Osteocyte (in vitro differentiated cells): ENCODE measurements at regions not wholly inside any gene's neighbourhood (a gene's known extent, or its start where the extent isn't known, plus 50 kb on each side); places are given as distances from the start of the nearest gene placed in this dataset.

Experiments used
- DNase-seq: peaks from one replicate; pipeline ENCODE4 v3.0.0; 2021; ENCODE audit warnings: mixed read lengths; ENCODE audit not compliant: unreplicated experiment; ENCODE audit errors: extremely low spot score
- H3K27ac Mint-ChIP-seq: one replicate; pipeline ENCODE4 v1.8.0; 2021; ENCODE audit warnings: mild to moderate bottlenecking, mixed read lengths; ENCODE audit not compliant: unreplicated experiment
- H3K27me3 Mint-ChIP-seq: one replicate; pipeline ENCODE4 v1.8.0; 2021; ENCODE audit warnings: mixed read lengths; ENCODE audit not compliant: unreplicated experiment
- H3K36me3 Mint-ChIP-seq: one replicate; pipeline ENCODE4 v1.8.0; 2021; ENCODE audit warnings: mixed read lengths; ENCODE audit not compliant: unreplicated experiment
- H3K4me1 Mint-ChIP-seq: one replicate; pipeline ENCODE4 v1.8.0; 2021; ENCODE audit warnings: mixed read lengths; ENCODE audit not compliant: unreplicated experiment
- H3K4me3 Mint-ChIP-seq: one replicate; pipeline ENCODE4 v1.8.0; 2021; ENCODE audit warnings: mild to moderate bottlenecking, moderate library complexity, mixed read lengths; ENCODE audit not compliant: unreplicated experiment
- H3K9me3 Mint-ChIP-seq: one replicate; pipeline ENCODE4 v1.8.0; 2021; ENCODE audit warnings: mixed read lengths; ENCODE audit not compliant: unreplicated experiment
- CTCF ChIP-seq: fragments of 200-600 bp; sonication (generic); IDR thresholded peaks from 2 replicates; pipeline ENCODE4 v1.5.0; 2021; ENCODE audit warnings: antibody characterized with exemption, mild to moderate bottlenecking, moderate library complexity

- no peaks in the 10 kb centered on the region for H3K36me3 Mint-ChIP-seq
- H3K4me1 Mint-ChIP-seq = no peaks in the 10 kb centered on the region
- H3K27me3 Mint-ChIP-seq = no peaks in the 10 kb centered on the region
- TF ChIP-seq CTCF = no peak
- H3K9me3 Mint-ChIP-seq = no peaks in the 10 kb centered on the region
- no peak for DNase-seq
- no peak overlapping the region for H3K27ac Mint-ChIP-seq
- H3K4me3 Mint-ChIP-seq = no peak overlapping the region
Observed at GRCh38 chr6:22056398-22056797, 240.4 kb downstream of the PRL start.

GRCh38 chr6:22057962-22058361, 238.9 kb downstream of the PRL start:
- no peak for TF ChIP-seq CTCF
- H3K27ac Mint-ChIP-seq = no peak overlapping the region
- H3K4me1 Mint-ChIP-seq = no peaks in the 10 kb centered on the region
- no peaks in the 10 kb centered on the region for H3K36me3 Mint-ChIP-seq
- H3K27me3 Mint-ChIP-seq = no peaks in the 10 kb centered on the region
- H3K4me3 Mint-ChIP-seq = no peak overlapping the region
- no peaks in the 10 kb centered on the region for H3K9me3 Mint-ChIP-seq
- DNase-seq = no peak

GRCh38 chr6:22059126-22059525, 237.7 kb downstream of the PRL start:
- H3K27me3 Mint-ChIP-seq = no peaks in the 10 kb centered on the region
- no peaks in the 10 kb centered on the region for H3K4me1 Mint-ChIP-seq
- no peaks in the 10 kb centered on the region for H3K9me3 Mint-ChIP-seq
- no peaks in the 10 kb centered on the region for H3K36me3 Mint-ChIP-seq
- TF ChIP-seq CTCF = no peak
- DNase-seq = no peak
- no peak overlapping the region for H3K4me3 Mint-ChIP-seq
- no peak overlapping the region for H3K27ac Mint-ChIP-seq

GRCh38 chr6:22059946-22060345, 236.9 kb downstream of the PRL start:
- Mint-ChIP-seq H3K4me1 (no peaks in the 10 kb centered on the region), H3K36me3 (no peaks in the 10 kb centered on the region), H3K9me3 (no peaks in the 10 kb centered on the region), H3K27ac (no peak overlapping the region), H3K4me3 (no peak overlapping the region), H3K27me3 (no peaks in the 10 kb centered on the region)
- no peak for DNase-seq
- no peak for TF ChIP-seq CTCF

GRCh38 chr6:22062807-22063408, 233.9 kb downstream of the PRL start:
- Mint-ChIP-seq H3K27ac (no peak overlapping the region), H3K9me3 (no peaks in the 10 kb centered on the region), H3K36me3 (no peaks in the 10 kb centered on the region), H3K27me3 (no peaks in the 10 kb centered on the region), H3K4me1 (peaks cover 21% of the 10 kb centered on the region), H3K4me3 (no peak overlapping the region)
- no peak for DNase-seq
- no peak for TF ChIP-seq CTCF
